ENCODE measurements at regions not wholly inside any gene's neighbourhood (a gene's known extent, or its start where the extent isn't known, plus 50 kb on each side); places are given as distances from the start of the nearest gene placed in this dataset.

DNA sequence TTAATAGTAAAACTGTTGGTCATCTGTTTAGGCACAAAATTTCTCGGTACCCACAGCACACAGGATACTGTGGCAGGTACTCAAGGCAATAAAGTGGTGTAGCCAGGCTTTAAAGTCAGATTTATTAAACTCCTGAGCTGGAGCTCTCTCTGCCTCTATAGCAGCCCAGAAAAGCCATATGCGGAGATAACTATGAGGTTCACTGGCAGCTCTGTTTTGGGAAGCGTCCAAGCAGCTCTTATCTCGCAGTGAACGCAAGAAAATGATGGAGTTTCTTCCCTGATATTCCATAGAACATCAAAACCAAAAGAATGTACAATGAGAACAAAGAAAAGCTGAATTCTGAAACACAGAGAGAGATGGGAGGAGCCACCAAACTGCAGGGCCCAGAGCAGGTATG is 248.3 kb downstream of the C1orf94 start:
- H3K4me2 ChIP-seq, result no peak overlapping the region
- no peaks in the 10 kb centered on the region for H3K4me1 ChIP-seq (ENCODE audit: insufficient read depth)
- Mint-ChIP-seq H3K4me3 (no peak overlapping the region), H3K27ac (no peak overlapping the region), H3K27me3 (ENCODE audit: insufficient read depth, low read depth, poor library complexity) (peaks cover 4% of the 10 kb centered on the region), H3K36me3 (ENCODE audit: low read depth) (no peaks in the 10 kb centered on the region), H3K4me1 (peaks cover 3% of the 10 kb centered on the region; the same call in 1 of the 3 replicates), H3K9me3 (no peaks in the 10 kb centered on the region)
- no peak for DNase-seq (ENCODE audit: low spot score)
- no peaks in the 10 kb centered on the region for H3K27me3 ChIP-seq (ENCODE audit: insufficient read depth)
- no peak overlapping the region for H3K4me3 ChIP-seq
- no peaks in the 10 kb centered on the region for H4K20me1 ChIP-seq (replicated peaks; ENCODE audit: insufficient read depth)
- no peaks in the 10 kb centered on the region for H3K36me3 ChIP-seq (ENCODE audit: insufficient read depth)
- H3K27ac ChIP-seq (ENCODE audit: low read depth), result no peak overlapping the region
- TF ChIP-seq, protein P1, sequence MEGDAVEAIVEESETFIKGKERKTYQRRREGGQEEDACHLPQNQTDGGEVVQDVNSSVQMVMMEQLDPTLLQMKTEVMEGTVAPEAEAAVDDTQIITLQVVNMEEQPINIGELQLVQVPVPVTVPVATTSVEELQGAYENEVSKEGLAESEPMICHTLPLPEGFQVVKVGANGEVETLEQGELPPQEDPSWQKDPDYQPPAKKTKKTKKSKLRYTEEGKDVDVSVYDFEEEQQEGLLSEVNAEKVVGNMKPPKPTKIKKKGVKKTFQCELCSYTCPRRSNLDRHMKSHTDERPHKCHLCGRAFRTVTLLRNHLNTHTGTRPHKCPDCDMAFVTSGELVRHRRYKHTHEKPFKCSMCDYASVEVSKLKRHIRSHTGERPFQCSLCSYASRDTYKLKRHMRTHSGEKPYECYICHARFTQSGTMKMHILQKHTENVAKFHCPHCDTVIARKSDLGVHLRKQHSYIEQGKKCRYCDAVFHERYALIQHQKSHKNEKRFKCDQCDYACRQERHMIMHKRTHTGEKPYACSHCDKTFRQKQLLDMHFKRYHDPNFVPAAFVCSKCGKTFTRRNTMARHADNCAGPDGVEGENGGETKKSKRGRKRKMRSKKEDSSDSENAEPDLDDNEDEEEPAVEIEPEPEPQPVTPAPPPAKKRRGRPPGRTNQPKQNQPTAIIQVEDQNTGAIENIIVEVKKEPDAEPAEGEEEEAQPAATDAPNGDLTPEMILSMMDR (conservative IDR thresholded peaks at IDR 0.05; ENCODE audit: low read depth in 2 of 2), result no peak
- TF ChIP-seq EZH2phosphoT487 (IDR thresholded peaks at IDR 0.05; ENCODE audit: unreplicated experiment), result no peak
- TF ChIP-seq, protein P2, sequence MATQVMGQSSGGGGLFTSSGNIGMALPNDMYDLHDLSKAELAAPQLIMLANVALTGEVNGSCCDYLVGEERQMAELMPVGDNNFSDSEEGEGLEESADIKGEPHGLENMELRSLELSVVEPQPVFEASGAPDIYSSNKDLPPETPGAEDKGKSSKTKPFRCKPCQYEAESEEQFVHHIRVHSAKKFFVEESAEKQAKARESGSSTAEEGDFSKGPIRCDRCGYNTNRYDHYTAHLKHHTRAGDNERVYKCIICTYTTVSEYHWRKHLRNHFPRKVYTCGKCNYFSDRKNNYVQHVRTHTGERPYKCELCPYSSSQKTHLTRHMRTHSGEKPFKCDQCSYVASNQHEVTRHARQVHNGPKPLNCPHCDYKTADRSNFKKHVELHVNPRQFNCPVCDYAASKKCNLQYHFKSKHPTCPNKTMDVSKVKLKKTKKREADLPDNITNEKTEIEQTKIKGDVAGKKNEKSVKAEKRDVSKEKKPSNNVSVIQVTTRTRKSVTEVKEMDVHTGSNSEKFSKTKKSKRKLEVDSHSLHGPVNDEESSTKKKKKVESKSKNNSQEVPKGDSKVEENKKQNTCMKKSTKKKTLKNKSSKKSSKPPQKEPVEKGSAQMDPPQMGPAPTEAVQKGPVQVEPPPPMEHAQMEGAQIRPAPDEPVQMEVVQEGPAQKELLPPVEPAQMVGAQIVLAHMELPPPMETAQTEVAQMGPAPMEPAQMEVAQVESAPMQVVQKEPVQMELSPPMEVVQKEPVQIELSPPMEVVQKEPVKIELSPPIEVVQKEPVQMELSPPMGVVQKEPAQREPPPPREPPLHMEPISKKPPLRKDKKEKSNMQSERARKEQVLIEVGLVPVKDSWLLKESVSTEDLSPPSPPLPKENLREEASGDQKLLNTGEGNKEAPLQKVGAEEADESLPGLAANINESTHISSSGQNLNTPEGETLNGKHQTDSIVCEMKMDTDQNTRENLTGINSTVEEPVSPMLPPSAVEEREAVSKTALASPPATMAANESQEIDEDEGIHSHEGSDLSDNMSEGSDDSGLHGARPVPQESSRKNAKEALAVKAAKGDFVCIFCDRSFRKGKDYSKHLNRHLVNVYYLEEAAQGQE (IDR thresholded peaks at IDR 0.05; ENCODE audit: unreplicated experiment), result no peak
- TF ChIP-seq JUNB (IDR thresholded peaks at IDR 0.05; ENCODE audit: unreplicated experiment), result no peak
- TF ChIP-seq CREB1 (CRISPR knock-in tag; IDR thresholded peaks at IDR 0.05; ENCODE audit: low read depth), result no peak
- no peak for TF ChIP-seq POLR2AphosphoS5 (IDR thresholded peaks at IDR 0.05; ENCODE audit: low read depth)
- TF ChIP-seq, protein P3, sequence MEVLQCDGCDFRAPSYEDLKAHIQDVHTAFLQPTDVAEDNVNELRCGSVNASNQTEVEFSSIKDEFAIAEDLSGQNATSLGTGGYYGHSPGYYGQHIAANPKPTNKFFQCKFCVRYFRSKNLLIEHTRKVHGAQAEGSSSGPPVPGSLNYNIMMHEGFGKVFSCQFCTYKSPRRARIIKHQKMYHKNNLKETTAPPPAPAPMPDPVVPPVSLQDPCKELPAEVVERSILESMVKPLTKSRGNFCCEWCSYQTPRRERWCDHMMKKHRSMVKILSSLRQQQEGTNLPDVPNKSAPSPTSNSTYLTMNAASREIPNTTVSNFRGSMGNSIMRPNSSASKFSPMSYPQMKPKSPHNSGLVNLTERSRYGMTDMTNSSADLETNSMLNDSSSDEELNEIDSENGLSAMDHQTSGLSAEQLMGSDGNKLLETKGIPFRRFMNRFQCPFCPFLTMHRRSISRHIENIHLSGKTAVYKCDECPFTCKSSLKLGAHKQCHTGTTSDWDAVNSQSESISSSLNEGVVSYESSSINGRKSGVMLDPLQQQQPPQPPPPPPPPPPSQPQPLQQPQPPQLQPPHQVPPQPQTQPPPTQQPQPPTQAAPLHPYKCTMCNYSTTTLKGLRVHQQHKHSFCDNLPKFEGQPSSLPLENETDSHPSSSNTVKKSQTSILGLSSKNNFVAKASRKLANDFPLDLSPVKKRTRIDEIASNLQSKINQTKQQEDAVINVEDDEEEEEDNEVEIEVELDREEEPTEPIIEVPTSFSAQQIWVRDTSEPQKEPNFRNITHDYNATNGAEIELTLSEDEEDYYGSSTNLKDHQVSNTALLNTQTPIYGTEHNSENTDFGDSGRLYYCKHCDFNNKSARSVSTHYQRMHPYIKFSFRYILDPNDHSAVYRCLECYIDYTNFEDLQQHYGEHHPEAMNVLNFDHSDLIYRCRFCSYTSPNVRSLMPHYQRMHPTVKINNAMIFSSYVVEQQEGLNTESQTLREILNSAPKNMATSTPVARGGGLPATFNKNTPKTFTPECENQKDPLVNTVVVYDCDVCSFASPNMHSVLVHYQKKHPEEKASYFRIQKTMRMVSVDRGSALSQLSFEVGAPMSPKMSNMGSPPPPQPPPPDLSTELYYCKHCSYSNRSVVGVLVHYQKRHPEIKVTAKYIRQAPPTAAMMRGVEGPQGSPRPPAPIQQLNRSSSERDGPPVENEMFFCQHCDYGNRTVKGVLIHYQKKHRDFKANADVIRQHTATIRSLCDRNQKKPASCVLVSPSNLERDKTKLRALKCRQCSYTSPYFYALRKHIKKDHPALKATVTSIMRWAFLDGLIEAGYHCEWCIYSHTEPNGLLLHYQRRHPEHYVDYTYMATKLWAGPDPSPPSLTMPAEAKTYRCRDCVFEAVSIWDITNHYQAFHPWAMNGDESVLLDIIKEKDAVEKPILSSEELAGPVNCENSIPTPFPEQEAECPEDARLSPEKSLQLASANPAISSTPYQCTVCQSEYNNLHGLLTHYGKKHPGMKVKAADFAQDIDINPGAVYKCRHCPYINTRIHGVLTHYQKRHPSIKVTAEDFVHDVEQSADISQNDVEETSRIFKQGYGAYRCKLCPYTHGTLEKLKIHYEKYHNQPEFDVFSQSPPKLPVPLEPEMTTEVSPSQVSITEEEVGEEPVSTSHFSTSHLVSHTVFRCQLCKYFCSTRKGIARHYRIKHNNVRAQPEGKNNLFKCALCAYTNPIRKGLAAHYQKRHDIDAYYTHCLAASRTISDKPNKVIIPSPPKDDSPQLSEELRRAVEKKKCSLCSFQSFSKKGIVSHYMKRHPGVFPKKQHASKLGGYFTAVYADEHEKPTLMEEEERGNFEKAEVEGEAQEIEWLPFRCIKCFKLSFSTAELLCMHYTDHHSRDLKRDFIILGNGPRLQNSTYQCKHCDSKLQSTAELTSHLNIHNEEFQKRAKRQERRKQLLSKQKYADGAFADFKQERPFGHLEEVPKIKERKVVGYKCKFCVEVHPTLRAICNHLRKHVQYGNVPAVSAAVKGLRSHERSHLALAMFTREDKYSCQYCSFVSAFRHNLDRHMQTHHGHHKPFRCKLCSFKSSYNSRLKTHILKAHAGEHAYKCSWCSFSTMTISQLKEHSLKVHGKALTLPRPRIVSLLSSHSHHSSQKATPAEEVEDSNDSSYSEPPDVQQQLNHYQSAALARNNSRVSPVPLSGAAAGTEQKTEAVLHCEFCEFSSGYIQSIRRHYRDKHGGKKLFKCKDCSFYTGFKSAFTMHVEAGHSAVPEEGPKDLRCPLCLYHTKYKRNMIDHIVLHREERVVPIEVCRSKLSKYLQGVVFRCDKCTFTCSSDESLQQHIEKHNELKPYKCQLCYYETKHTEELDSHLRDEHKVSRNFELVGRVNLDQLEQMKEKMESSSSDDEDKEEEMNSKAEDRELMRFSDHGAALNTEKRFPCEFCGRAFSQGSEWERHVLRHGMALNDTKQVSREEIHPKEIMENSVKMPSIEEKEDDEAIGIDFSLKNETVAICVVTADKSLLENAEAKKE (CRISPR knock-in tag; IDR thresholded peaks at IDR 0.05), result no peak
- no peak for TF ChIP-seq ZNF114 (CRISPR knock-in tag; IDR thresholded peaks at IDR 0.05)
- TF ChIP-seq STAT1 (IDR thresholded peaks at IDR 0.05; ENCODE audit: unreplicated experiment), result no peak
- TF ChIP-seq EZH2 (IDR thresholded peaks at IDR 0.05; ENCODE audit: low read depth, unreplicated experiment), result no peak
- TF ChIP-seq, protein P4, sequence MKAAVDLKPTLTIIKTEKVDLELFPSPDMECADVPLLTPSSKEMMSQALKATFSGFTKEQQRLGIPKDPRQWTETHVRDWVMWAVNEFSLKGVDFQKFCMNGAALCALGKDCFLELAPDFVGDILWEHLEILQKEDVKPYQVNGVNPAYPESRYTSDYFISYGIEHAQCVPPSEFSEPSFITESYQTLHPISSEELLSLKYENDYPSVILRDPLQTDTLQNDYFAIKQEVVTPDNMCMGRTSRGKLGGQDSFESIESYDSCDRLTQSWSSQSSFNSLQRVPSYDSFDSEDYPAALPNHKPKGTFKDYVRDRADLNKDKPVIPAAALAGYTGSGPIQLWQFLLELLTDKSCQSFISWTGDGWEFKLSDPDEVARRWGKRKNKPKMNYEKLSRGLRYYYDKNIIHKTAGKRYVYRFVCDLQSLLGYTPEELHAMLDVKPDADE (IDR thresholded peaks at IDR 0.05), result no peak
- no peak for TF ChIP-seq ZNF331 (CRISPR knock-in tag; IDR thresholded peaks at IDR 0.05; ENCODE audit: low read depth)
- TF ChIP-seq NANOG (IDR thresholded peaks at IDR 0.05; ENCODE audit: borderline replicate concordance), result no peak
- H3K9me2 ChIP-seq (ENCODE audit: insufficient read depth), result no peaks in the 10 kb centered on the region
- H3K79me2 ChIP-seq (replicated peaks; ENCODE audit: insufficient read depth), result no peaks in the 10 kb centered on the region
- no peak overlapping the region for H2AFZ ChIP-seq
- ATAC-seq, result no peak
- H3F3A ChIP-seq (replicated peaks; ENCODE audit: low read depth), result no peaks in the 10 kb centered on the region

Measured in GM23338 (cell line).